Effector memory CD8-positive, alpha-beta T cell (primary cell): ENCODE measurements at regions not wholly inside any gene's neighbourhood (a gene's known extent, or its start where the extent isn't known, plus 50 kb on each side); places are given as distances from the start of the nearest gene placed in this dataset.

Source experiments
- ATAC-seq: fragments of 150-1000 bp; cut with Tn5 transposase; replicated peaks from 2 replicates; pipeline ENCODE4 v1.10.0; 2021; ENCODE audit warnings: mild to moderate bottlenecking, moderate library complexity
- DNase-seq, 3 experiments: peaks; one replicate each; pipeline ENCODE4 v3.0.0; 2021
- H3K27ac Mint-ChIP-seq, 2 donors: one replicate each; pipeline ENCODE4 v1.8.0; 2022; ENCODE audit warnings: mild to moderate bottlenecking in 2 of 2, mixed read lengths in 2 of 2, moderate library complexity in 2 of 2
- H3K27me3 Mint-ChIP-seq, 2 donors: one replicate each; pipeline ENCODE4 v1.8.0; 2022; ENCODE audit warnings: mixed read lengths in 2 of 2
- H3K36me3 Mint-ChIP-seq: one replicate; pipeline ENCODE4 v1.8.0; 2022; ENCODE audit warnings: mild to moderate bottlenecking, moderate library complexity, mixed read lengths; ENCODE audit not compliant: insufficient read depth
- H3K4me1 Mint-ChIP-seq, 2 donors: one replicate each; pipeline ENCODE4 v1.8.0; 2022; ENCODE audit warnings: low read depth in 2 of 2, mixed read lengths in 2 of 2
- H3K4me3 Mint-ChIP-seq, 2 donors: one replicate each; pipeline ENCODE4 v1.8.0; 2022; ENCODE audit warnings: mild to moderate bottlenecking in 2 of 2, mixed read lengths in 2 of 2, moderate library complexity in 2 of 2
- H3K9me3 Mint-ChIP-seq, 2 donors: one replicate each; pipeline ENCODE4 v1.8.0; 2022; ENCODE audit warnings: mixed read lengths in 2 of 2

DNA sequence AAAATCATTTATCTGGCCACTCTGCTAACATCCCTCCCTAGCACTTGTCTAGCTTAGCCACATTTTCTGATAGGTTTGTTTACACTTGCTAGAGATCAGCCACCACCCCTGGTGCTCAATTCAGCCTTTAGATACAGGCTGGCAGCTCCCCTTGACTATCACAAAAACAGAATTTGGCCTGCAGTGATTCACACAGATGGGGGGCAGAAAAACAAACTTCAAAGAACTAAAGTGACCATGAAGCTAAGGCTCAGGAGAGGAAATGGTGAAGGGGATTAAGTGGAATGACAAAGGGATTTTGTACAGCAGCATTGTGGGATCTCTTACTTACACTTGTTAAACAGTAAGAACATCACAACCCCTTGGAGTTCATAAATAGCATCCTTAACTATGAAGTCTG lies 1718.0 kb upstream of the PCDH7 start:
- H3K27me3 Mint-ChIP-seq: no peaks in the 10 kb centered on the region
- DNase-seq (no peak), ATAC-seq (no peak)
- no peaks in the 10 kb centered on the region for H3K4me1 Mint-ChIP-seq
- peaks cover 13 to 22% of the 10 kb centered on the region in 2 donors for H3K9me3 Mint-ChIP-seq
- H3K27ac Mint-ChIP-seq: no peak overlapping the region
- H3K4me3 Mint-ChIP-seq: no peak overlapping the region
- H3K36me3 Mint-ChIP-seq: no peaks in the 10 kb centered on the region

DNA sequence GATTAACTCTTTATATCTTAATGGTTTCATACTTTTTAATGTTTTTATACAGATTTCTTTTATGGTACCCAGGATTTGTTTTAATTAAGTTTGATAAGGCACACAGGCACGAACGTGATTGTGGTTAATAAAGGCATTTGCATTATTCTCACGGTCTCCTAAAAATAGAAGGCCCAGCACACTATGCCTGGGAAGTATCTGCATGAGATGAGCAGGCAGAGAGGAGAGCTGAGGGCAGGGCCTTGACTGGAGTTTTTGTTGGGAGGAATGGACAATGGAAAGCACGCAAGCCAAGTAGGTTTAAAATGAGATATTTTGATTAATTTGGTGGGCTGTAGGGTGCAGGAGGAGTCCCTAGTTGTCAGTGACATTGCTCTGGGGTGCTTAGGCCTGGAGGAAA lies 1714.3 kb upstream of the PCDH7 start:
- ATAC-seq (no peak), DNase-seq (no peak)
- Mint-ChIP-seq H3K4me1 (no peaks in the 10 kb centered on the region), H3K36me3 (no peaks in the 10 kb centered on the region), H3K27me3 (no peaks in the 10 kb centered on the region), H3K9me3 (peaks cover 8 to 29% of the 10 kb centered on the region in 2 donors), H3K27ac (no peak overlapping the region), H3K4me3 (no peak overlapping the region)

DNA sequence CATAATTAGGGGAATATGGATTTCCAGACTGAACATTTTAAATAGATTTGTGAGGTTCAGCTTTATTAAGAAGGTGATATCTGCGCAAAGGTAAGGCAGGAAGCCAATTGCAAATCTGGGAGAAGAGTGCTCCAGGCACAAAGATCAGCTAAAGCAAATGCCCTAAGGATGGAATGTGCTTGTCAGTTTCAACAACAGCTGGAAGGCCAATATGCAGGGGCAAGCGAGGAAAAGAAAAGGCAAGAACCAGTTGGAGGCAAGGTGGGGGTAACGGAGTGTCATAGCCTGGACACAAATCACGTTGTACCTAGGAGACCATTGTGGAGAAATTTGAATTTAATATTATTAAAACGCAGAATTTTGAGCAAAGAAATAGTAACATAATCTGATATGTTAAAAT lies 1710.3 kb upstream of the PCDH7 start:
- H3K4me3 Mint-ChIP-seq: no peak overlapping the region
- H3K36me3 Mint-ChIP-seq: no peaks in the 10 kb centered on the region
- DNase-seq: no peak
- no peaks in the 10 kb centered on the region for H3K4me1 Mint-ChIP-seq
- peaks cover 11 to 33% of the 10 kb centered on the region in 2 donors for H3K9me3 Mint-ChIP-seq
- no peak overlapping the region for H3K27ac Mint-ChIP-seq
- no peak for ATAC-seq
- H3K27me3 Mint-ChIP-seq: no peaks in the 10 kb centered on the region

DNA sequence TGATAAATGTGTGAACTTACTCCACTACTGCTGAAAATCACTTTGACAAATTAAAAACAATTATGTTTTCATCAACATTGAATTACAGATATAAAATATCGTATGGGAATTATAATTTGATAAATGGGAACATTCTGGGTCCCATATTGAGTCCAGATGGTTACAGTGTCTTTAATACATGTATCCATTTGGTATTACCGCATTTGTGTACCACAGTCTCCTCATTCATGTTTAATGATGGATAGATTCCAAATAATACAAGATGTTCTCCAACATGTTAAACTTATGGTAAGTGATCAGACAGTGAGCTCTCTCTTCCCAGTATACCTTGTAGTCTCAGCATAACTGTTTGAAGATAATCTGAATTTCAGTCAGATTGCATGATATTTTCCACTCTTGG lies 1706.8 kb upstream of the PCDH7 start:
- DNase-seq: no peak
- Mint-ChIP-seq H3K4me3 (no peak overlapping the region), H3K36me3 (no peaks in the 10 kb centered on the region), H3K4me1 (no peaks in the 10 kb centered on the region), H3K27ac (no peak overlapping the region), H3K27me3 (no peaks in the 10 kb centered on the region), H3K9me3 (peaks cover 8 to 31% of the 10 kb centered on the region in 2 donors)
- no peak for ATAC-seq

DNA sequence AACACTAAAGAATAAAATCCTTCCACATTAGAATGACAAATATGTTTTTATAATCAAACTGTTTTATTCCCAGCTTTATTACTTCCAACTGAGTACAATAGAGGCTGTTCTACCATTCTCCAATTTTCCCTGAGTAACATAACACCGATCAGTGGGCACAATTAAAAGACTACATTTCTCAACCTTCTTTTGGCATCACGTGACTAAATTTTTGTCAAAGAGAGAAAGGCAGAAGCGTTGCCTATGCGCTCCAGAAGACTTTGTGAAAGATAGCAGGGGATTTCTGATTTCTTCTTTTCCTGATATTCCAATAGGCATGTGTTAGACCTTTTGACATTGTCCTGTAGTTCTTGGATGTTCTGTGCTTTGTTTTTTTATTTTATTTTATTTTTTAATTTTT lies 1705.6 kb upstream of the PCDH7 start:
- H3K4me3 Mint-ChIP-seq: no peak overlapping the region

DNA sequence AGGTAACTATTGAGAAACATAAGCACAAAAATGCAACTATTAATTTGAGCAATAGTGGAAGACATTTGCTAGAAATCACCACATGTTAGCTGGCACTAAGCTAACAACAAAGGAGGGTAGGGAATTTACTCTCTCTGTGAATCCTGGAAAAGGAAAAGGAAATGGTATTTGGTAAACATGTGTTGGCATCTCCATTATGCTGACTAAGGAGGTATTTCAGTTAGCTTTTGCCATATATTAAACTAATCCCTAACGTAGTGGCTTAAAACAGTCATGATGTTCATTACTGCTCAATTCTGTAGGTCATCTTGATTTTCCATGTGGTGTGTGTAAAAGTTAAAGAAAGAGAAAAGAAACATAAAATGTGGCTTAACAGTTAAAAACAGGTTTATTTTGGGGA lies 1686.5 kb upstream of the PCDH7 start:
- no peak overlapping the region for H3K27ac Mint-ChIP-seq
- no peaks in the 10 kb centered on the region for H3K36me3 Mint-ChIP-seq
- DNase-seq: no peak
- H3K9me3 Mint-ChIP-seq: peaks cover 15 to 23% of the 10 kb centered on the region in 2 donors
- no peaks in the 10 kb centered on the region for H3K27me3 Mint-ChIP-seq
- no peaks in the 10 kb centered on the region for H3K4me1 Mint-ChIP-seq
- no peak for ATAC-seq
- H3K4me3 Mint-ChIP-seq: no peak overlapping the region

More for the DNA sequence above, 1705.6 kb upstream of the PCDH7 start:
- H3K36me3 Mint-ChIP-seq: no peaks in the 10 kb centered on the region
- H3K27me3 Mint-ChIP-seq: no peaks in the 10 kb centered on the region
- no peak overlapping the region for H3K27ac Mint-ChIP-seq
- ATAC-seq (no peak), DNase-seq (no peak)
- H3K9me3 Mint-ChIP-seq: peaks cover 10 to 23% of the 10 kb centered on the region in 2 donors
- no peaks in the 10 kb centered on the region for H3K4me1 Mint-ChIP-seq

DNA sequence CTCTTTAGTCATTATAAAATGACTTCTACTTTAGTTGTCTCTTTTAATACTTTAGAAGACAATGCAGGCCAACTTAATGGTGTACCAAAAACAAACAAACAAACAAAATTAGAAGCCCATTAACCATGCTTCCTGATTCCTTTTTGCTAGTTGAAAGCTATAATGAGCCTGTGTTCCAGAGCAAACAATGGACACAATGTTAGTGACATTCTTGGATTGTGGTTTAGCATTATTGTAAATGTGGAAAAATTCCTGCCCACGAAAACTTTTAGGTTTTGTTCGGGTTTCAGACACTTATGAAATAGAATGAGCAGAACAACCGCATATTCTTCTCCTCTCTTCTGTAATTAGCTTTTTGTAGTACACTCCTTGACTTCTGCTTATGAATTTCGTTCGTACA lies 1682.7 kb upstream of the PCDH7 start:
- DNase-seq: no peak
- peaks cover 12 to 16% of the 10 kb centered on the region in 2 donors for H3K9me3 Mint-ChIP-seq
- no peaks in the 10 kb centered on the region for H3K4me1 Mint-ChIP-seq
- no peak overlapping the region for H3K27ac Mint-ChIP-seq
- ATAC-seq: no peak
- H3K36me3 Mint-ChIP-seq: peaks cover 3% of the 10 kb centered on the region
- no peak overlapping the region for H3K4me3 Mint-ChIP-seq
- H3K27me3 Mint-ChIP-seq: no peaks in the 10 kb centered on the region

DNA sequence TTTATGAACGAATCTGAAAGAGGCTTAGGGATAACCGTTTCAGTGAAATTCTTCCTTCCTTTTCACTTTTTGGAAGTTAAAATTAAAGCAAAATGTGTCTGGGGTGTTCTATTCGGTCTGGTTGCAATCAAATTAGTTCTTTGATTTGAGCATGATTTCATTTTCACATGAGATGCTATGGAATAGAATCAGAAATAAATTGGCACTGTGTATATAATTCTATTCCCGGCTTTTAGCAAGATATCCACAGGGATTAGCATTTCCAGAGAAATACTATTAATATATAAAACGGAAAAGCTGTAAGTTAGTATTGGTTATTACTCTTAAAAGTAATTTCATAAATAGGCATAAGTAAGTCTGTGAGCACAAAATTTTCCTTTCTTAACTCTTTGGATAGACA lies 1676.8 kb upstream of the PCDH7 start:
- no peak overlapping the region for H3K27ac Mint-ChIP-seq

DNA sequence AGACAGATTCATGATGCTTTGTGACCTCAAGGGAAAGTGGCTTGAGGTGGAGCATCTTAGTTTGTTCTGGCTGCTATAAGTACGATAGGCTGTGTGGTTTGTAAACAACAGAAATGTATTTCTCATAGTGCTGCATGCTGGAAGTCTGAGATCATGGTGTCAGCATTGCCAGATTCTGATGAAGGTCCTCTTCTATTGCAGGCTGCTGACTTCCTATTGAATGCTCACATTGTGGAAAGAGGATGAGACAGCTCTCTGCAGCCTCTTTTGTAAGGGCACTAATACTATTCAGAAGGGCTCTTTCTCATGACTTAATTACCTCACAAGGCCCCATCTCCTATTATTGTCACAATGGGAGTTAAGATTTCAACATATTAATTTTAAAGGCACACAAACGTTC lies 1674.0 kb upstream of the PCDH7 start:
- DNase-seq (no peak), ATAC-seq (no peak)
- Mint-ChIP-seq H3K4me3 (no peak overlapping the region), H3K4me1 (no peaks in the 10 kb centered on the region), H3K27me3 (no peaks in the 10 kb centered on the region), H3K36me3 (peaks cover 3% of the 10 kb centered on the region), H3K9me3 (peaks cover 6 to 16% of the 10 kb centered on the region in 2 donors), H3K27ac (no peak overlapping the region)

More for the DNA sequence above, 1676.8 kb upstream of the PCDH7 start:
- no peaks in the 10 kb centered on the region for H3K4me1 Mint-ChIP-seq
- DNase-seq (no peak), ATAC-seq (no peak)
- H3K36me3 Mint-ChIP-seq: peaks cover 3% of the 10 kb centered on the region
- H3K9me3 Mint-ChIP-seq: peaks cover 4 to 10% of the 10 kb centered on the region in 2 donors
- no peaks in the 10 kb centered on the region for H3K27me3 Mint-ChIP-seq
- no peak overlapping the region for H3K4me3 Mint-ChIP-seq

DNA sequence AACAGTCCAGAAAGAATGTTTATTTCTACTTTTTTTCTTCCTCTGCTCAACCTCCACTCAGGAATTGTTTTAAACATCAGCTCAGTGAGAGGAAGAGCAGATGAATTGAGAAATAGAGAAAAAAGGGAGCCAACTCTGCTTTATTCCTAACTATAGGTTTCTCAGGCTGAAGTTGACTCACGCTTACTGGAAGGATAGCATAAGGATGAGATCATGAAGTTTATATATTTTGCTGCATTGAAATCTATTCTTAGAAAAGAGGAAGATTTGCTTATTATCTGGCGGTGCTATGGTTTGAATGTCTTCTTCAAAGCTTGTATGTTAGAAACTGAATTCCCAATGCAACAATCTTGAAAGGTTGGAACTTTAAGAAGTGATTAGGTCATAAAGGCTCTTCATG lies 1673.4 kb upstream of the PCDH7 start:
- DNase-seq (no peak), ATAC-seq (no peak)
- H3K4me1 Mint-ChIP-seq: no peaks in the 10 kb centered on the region
- peaks cover 6 to 16% of the 10 kb centered on the region in 2 donors for H3K9me3 Mint-ChIP-seq
- no peaks in the 10 kb centered on the region for H3K27me3 Mint-ChIP-seq
- H3K27ac Mint-ChIP-seq: no peak overlapping the region
- H3K4me3 Mint-ChIP-seq: no peak overlapping the region
- peaks cover 3% of the 10 kb centered on the region for H3K36me3 Mint-ChIP-seq

DNA sequence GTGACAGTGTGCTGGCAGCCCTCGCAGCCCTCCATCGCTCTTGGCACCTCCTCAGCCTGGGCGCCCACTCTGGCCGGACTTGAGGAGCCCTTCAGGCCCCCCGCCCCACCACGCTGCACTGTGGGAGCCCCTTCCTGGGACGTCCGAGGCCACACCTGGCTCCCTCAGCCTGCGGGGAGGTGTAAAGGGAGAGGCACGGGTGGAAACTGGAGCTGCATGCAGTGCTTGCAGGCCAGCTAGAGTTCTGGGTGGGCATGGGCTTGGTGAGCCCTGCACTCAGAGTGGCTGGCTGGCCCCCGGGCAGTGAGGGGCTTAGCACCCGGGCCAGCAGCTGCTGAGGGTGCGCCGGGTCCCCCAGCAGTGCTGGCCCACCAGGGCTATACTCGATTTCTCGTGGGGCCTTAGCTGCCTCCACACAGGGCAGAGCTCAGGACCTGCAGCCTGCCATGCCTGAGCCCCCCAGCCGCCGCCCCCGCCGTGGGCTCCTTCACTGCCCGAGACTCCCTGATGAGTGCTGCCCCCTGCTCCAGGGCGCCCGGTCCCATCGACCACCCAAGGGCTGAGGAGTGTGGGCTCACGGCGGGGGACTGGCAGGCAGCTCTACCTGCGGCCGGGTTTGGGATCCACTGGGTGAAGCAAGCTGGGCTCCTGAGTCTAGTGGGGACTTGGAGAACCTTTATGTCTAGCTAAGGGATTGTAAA lies 1672.7 kb upstream of the PCDH7 start:
- no peak overlapping the region for H3K27ac Mint-ChIP-seq
- DNase-seq (no peak), ATAC-seq (no peak)
- H3K36me3 Mint-ChIP-seq: no peaks in the 10 kb centered on the region
- no peaks in the 10 kb centered on the region for H3K27me3 Mint-ChIP-seq
- H3K9me3 Mint-ChIP-seq: peaks cover 6 to 16% of the 10 kb centered on the region in 2 donors
- no peaks in the 10 kb centered on the region for H3K4me1 Mint-ChIP-seq
- no peak overlapping the region for H3K4me3 Mint-ChIP-seq

DNA sequence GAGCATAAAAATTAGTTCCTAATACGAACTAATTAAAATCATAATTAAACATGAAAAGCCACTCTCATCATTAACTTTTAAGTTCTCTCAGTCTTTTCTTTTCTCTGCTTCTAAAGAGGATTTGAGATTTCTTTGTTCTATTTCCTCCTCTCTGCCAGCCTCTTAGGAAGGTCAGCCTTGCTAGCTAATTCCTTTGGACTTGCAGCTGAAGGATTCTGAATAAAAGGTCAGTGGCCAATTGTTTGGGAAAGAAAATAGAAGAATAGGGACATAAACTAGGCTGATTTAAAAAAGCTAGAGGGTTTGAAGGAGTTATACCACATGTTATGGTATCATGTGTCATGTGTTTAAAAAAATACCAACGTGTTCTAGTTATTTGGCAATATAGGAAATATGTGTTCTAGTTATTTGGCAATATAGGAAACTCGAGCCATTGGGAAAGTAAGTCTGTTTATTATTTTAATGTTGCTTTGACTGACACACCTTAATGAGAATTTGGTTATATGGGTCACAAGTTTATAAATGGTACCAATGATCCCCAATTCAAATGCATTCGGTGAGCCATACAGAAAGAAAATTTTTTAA lies 1668.7 kb upstream of the PCDH7 start:
- Mint-ChIP-seq H3K9me3 (peaks cover 3 to 23% of the 10 kb centered on the region in 2 donors), H3K4me3 (no peak overlapping the region)
- no peak for DNase-seq

DNA sequence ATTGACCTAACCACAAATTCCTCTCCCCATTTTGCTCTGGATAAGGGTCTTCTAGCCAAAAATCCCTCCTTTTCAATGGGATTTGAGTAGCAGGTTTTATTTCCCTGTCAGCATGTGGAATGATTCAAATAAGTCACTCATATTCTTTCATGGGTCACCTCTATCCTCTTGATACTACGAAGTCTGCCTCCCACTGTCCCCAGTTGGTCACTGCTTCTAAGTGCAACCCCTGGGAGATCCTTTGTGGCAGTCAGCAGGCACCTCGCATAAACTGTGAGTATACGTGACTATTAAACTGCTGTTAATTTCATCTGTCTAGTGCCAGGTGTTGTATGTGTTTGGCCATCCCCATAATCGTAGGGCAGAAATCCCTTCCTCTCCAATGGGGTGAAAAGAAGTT lies 1667.9 kb upstream of the PCDH7 start:
- H3K9me3 Mint-ChIP-seq: peaks cover 2 to 23% of the 10 kb centered on the region in 2 donors
- H3K4me1 Mint-ChIP-seq: no peaks in the 10 kb centered on the region
- H3K27me3 Mint-ChIP-seq: no peaks in the 10 kb centered on the region
- no peaks in the 10 kb centered on the region for H3K36me3 Mint-ChIP-seq
- H3K4me3 Mint-ChIP-seq: no peak overlapping the region
- no peak for DNase-seq
- no peak overlapping the region for H3K27ac Mint-ChIP-seq
- no peak for ATAC-seq

More for the DNA sequence above, 1668.7 kb upstream of the PCDH7 start:
- Mint-ChIP-seq H3K4me1 (no peaks in the 10 kb centered on the region), H3K27ac (no peak overlapping the region), H3K36me3 (no peaks in the 10 kb centered on the region), H3K27me3 (no peaks in the 10 kb centered on the region)
- ATAC-seq: no peak

DNA sequence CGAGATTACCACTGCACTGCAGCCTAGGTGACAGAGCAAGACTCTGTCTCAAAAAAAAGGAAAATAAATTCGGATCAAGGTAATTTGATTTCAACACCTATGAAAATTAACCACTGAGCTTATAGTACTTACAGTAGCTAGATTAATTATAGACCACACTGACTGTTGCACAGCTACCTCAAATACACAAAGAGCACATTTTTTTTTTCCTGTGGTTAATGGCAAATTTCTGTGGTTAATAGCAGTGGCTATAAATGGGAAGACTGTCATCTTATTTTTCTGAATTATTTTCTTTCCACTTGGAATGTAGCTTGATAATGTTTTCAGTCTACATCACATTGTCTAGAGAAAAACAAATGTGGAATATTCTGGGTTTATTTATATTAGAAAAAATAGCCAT lies 1661.6 kb upstream of the PCDH7 start:
- H3K27ac Mint-ChIP-seq: no peak overlapping the region

More for the DNA sequence above, 1661.6 kb upstream of the PCDH7 start:
- Mint-ChIP-seq H3K36me3 (no peaks in the 10 kb centered on the region), H3K4me1 (no peaks in the 10 kb centered on the region), H3K9me3 (peaks cover 4 to 5% of the 10 kb centered on the region in 2 donors), H3K4me3 (no peak overlapping the region), H3K27me3 (no peaks in the 10 kb centered on the region)
- no peak for ATAC-seq
- DNase-seq: no peak
